Activated CD4-positive, alpha-beta T cell treated with anti-CD3 and anti-CD28 coated beads, Interleukin-2, amount 50 U/mL, for 24 hours (primary cell): ENCODE measurements at regions not wholly inside any gene's neighbourhood (a gene's known extent, or its start where the extent isn't known, plus 50 kb on each side); places are given as distances from the start of the nearest gene placed in this dataset.
"Not testable (repeated sequence)": the region's sequence is repeated elsewhere in the genome, so short reads cannot be mapped to it uniquely, and the experiment has no call there.

ENCODE experiments used
- DNase-seq, 2 donors: peaks; one replicate each; pipeline ENCODE4 v3.0.0-alpha.2; 2020; ENCODE audit warnings: low read depth in 1 of 2, low spot score in 1 of 2

- no peak for DNase-seq
These were observed 210.6 kb upstream of the ADAMTSL1 start for GRCh38 chr9:18263377-18263776.

- DNase-seq: no peak
These were observed 205.6 kb upstream of the ADAMTSL1 start for GRCh38 chr9:18268381-18268780.

DNA sequence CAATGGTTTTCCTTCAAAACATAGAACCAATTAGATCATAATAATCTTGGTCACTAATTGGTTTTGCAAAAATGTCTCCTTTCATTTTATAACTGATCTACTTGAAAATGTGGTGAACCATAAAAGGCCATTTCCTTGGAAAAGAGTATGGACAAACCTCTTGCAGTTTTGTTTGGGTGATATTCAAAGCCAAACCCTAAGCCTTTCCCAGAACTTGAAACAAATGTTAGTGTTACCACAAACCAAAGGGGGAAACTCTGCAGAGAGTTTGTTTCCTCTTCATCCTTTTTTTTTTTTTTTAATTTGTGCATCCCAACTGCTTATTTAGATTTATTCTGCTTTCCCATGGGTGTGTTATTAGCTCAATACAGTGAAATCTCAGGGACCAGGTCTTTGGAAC, 204.4 kb upstream of the ADAMTSL1 start:
- DNase-seq: no peak

GRCh38 chr9:18274693-18275092, 199.3 kb upstream of the ADAMTSL1 start:
- DNase-seq: no peak

- no peak for DNase-seq
These were observed 198.5 kb upstream of the ADAMTSL1 start for GRCh38 chr9:18275313-18275990.

- DNase-seq: no peak
These were observed 192.7 kb upstream of the ADAMTSL1 start for GRCh38 chr9:18281291-18281690.

GRCh38 chr9:18294229-18294628, 179.7 kb upstream of the ADAMTSL1 start:
- no peak for DNase-seq

DNA sequence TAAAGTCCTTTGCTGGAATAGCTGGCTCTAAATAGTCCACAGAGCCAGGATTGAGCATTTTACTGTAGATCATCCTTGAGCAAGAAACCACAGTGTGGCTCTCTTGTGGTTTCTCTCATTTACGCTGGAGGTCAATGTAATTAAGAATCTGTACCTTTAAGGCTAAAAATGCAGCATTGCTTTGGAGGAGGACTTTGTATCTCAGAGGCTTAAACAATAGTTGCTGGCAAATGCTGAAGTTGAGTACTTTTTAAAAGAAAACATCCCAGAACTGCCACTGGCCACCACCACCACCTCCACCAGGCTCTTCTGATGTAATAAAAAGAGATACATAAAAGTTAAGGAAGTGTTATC, 177.3 kb upstream of the ADAMTSL1 start:
- no peak for DNase-seq

GRCh38 chr9:18297056-18297841, 176.7 kb upstream of the ADAMTSL1 start:
- DNase-seq: no peak

DNA sequence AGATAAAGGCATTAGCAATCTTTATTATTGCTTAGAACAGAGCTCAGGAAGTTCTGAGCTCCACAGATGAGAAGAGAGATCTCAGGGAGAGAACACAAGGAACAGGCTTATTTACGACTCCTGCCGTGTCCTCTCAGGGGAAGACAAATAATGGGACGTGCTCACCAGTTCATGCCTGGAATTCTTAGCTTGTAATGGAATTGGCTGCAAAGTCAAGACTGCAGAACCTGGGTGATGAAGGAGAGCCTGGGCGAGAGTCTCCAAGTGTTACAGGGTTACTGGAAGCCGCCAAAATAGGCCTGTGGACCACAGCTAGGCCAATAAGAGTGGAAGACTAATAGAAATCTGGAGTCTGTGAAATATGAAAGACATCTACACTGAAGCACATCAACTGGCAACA, 174.5 kb upstream of the ADAMTSL1 start:
- DNase-seq: no peak

GRCh38 chr9:18305167-18305806, 168.7 kb upstream of the ADAMTSL1 start:
- not testable (repeated sequence) for DNase-seq

DNA sequence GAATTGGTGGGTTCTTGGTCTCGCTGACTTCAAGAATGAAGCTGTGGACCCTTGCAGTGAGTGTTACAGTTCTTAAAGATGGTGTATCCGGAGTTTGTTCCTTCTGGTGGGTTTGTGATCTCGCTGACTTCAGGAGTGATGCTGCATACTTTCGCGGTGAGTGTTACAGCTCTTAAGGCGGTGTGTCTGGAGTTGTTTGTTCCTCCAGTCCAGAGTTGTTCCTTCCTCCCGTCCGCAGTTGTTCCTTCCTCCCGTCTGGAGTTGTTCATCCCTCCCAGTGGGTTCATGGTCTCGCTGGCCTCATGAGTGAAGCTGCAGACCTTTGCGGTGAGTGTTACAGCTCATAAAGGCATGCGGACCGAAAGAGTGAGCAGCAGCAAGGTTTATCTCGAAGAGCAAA, 159.6 kb upstream of the ADAMTSL1 start:
- no peak for DNase-seq

DNA sequence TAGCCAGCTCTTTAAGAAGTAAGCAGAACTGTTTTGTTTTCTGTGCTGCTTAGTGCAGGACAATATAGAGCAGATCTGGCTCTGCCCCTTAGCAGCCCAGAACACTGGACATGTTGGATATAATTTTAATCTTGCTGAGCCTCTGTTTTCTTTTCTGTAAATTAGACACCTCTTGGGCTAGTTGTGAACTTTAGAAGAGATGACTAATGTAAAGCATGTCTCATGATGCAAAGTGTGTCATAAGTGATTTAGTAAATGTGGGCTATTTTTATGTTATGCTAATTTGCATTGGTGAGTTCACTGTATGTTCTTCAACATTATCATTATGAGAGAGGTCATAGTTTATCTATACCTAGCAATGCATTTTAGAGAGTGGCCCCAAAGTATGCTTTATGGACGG, 156.1 kb upstream of the ADAMTSL1 start:
- no peak for DNase-seq

GRCh38 chr9:18319918-18320445, 154.0 kb upstream of the ADAMTSL1 start:
- DNase-seq: no peak

GRCh38 chr9:18324928-18325745, 148.8 kb upstream of the ADAMTSL1 start:
- DNase-seq: no peak

DNA sequence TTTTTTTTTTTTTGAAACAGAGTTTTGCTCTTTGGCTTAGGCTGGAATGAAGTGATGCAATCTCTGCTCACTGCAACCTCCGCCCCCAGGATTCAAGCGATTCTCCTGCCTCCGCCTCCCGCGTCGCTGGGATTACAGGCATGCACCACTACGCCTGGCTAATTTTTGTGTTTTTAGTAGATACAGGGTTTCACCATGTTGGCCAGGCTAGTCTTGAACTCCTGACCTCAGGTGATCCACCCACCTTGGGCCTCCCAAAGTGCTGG, 148.3 kb upstream of the ADAMTSL1 start:
- DNase-seq: not testable (repeated sequence)

DNA sequence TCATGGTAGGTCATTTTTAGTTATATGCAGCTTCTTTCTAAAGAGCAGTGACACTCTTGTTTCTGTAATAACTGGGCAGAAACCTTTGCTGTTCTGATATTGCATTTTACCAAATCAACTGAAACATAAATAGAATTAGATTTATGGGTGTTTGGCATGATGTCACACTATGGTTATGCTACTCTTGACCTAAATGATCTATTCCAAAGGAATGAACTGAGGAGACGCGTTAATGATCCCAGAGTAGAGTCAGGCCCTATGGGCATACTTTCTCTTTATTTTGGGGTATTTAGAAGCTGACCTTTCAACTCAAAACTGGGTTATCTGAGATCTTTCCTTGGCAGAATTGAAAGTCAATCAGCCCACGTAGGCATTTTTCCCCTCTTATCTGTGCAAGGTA, 146.8 kb upstream of the ADAMTSL1 start:
- no peak for DNase-seq

DNA sequence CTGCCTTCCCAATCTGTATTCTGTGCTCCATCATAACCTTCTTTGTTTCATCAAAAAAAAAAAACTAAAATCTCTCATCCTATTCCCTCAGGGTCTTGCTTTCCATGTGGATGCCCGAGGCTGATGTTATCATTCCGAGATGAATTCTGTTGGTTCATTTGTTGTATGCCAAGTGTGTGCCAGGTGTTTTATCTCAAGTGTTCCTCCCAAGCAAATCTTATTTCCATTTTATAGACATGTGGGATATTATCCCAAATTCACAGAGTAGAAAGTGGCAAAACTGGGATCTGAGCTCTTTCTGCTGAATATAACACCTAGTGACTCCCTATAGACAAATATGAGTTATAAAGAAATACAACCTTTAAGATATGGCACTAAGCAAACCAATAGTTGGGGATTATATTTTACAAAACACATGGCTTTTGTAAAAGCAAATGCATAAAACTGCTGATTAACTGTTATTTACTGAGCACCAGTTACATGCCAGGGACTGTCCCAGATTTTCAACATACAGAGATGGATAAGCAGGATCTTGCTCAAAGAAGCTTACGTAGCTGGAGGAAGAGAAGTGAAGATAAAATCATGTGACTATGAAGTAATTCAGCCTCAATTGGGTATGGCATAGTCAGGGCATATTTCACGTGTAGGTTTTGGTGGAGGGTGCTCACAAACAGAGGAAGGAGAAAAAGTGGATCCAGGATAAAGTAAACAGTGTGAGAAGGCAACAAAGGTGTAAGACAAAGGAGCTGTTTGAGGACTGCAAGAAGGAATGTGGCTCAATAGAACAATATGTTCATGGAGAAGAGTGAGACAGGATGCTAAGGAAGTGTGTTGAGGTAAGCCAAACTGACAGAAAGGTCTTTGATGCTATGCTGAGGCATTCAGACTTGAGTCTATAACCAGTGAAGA, 143.3 kb upstream of the ADAMTSL1 start:
- no peak for DNase-seq

DNA sequence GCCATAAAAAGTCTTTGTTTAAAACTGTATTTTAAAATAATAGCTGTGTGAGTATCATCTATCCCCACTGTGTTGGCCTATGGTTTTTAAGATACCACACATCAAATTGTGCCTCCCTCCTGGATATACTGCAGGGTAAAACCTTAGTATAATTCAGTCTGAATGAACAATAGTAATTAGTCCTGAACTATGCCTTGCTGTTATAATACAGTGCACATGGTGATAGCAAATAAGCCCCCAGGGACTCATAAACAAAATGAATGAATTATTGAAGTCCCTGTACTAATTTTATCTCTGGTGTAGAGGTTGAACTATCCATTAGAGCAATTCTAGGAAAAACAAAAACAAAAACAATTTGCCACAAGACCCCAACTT, 142.7 kb upstream of the ADAMTSL1 start:
- DNase-seq: no peak

DNA sequence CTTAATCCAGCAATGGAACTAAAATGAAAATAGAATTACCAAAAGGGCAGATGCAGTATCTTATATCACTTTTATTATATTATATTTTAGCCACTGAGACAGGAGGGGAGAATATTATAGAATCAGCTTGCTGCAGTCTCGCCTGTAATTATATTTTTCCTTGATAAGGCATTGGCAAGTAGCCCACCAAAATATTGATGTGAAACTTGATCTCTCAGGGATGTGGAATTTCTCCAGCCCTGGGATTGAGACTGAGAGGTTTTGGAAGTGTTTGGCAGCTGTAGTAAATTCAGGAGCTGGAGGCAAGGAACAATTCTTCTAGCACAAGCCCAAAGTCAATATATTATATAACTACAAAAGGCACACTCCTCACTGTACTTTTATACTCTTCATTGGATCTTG, 142.1 kb upstream of the ADAMTSL1 start:
- no peak for DNase-seq

DNA sequence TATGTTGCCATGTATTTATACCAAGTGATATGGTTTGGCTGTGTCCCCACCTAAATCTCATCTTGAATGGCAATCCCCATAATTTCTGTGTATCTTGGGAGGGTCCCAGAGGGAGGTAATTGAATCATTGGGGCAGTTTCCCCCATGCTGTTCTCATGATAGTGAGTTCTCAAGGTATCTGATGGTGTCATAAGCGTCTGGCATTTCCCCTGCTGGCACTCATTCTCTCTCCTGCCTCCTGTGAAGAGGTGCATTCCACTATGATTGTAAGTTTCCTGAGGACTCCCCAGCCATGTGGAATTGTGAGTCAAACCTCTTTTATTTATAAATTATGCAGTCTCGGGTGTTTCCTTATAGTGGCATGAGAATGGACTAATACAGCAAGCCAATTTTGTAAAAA, 140.8 kb upstream of the ADAMTSL1 start:
- no peak for DNase-seq
